ENCODE measurements at regions not wholly inside any gene's neighbourhood (a gene's known extent, or its start where the extent isn't known, plus 50 kb on each side); places are given as distances from the start of the nearest gene placed in this dataset.
A peak's percentile ranks its signal among the peaks of the same experiment; 100 is the strongest.

DNA sequence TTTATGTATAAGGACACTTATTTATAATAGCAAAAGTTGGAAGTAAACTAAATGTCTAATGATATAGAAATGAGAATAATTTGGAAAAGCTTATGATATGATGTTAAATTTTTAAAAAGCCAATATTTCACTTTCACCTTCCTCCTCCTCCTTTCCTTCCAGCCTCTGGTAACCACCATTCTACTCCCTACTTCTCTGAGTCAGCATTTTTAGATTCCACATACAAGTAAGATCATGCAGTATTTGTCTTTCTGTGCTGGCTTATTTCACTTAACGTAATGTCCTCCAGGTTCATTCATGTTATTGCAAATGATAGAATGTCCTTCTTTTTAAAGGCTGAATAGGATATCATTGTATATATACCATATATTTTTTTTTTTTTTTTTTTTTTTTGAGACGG lies 180.2 kb downstream of the RNF144B start:
- H3K4me1 ChIP-seq (ENCODE audit: control insufficient read depth in 1 of 2, insufficient read depth in 2 of 2, low read length in 2 of 2), result no peaks in the 10 kb centered on the region
- DNase-seq, result no peak
- H3K27me3 Mint-ChIP-seq (ENCODE audit: low read depth in 3 of 3), result no peaks in the 10 kb centered on the region
- no peaks in the 10 kb centered on the region for H3K4me1 Mint-ChIP-seq
- H3K4me2 ChIP-seq (replicated peaks; ENCODE audit: extremely low read depth, low read length, poor library complexity, severe bottlenecking), result no peak overlapping the region
- intact Hi-C loops (cut with micrococcal nuclease), result no loop called here
- no peaks in the 10 kb centered on the region for H3K9me3 ChIP-seq (replicated peaks in 1 of 2; ENCODE audit: control insufficient read depth in 1 of 2, insufficient read depth in 1 of 2, low read length in 2 of 2)
- no peak overlapping the region for H3K4me3 Mint-ChIP-seq
- H3K27me3 ChIP-seq (ENCODE audit: control insufficient read depth in 2 of 2, insufficient read depth in 2 of 2, low read length in 2 of 2), result no peaks in the 10 kb centered on the region
- no CpG with 5 or more reads among the region's 2 CpGs for WGBS (ENCODE audit: insufficient coverage)
- H3K27ac ChIP-seq (ENCODE audit: low read depth in 1 of 2, low read length in 2 of 2), result no peak overlapping the region
- H3K36me3 ChIP-seq (replicated peaks in 1 of 2; ENCODE audit: control insufficient read depth in 1 of 2, insufficient read depth in 2 of 2, low read length in 2 of 2), result no peaks in the 10 kb centered on the region
- no peaks in the 10 kb centered on the region for H4K20me1 ChIP-seq (ENCODE audit: insufficient read depth, low read length)
- no peaks in the 10 kb centered on the region for H3K79me2 ChIP-seq (ENCODE audit: insufficient read depth, low read length)
- no peak overlapping the region for H3K27ac Mint-ChIP-seq
- H3K9ac ChIP-seq (ENCODE audit: insufficient read depth, low read length, poor library complexity, severe bottlenecking), result no peak overlapping the region
- H2AFZ ChIP-seq (ENCODE audit: insufficient read depth, low read depth, low read length, poor library complexity, severe bottlenecking), result no peak overlapping the region
- no peak for TF ChIP-seq CTCF (IDR thresholded peaks at IDR 0.05)
- H3K36me3 Mint-ChIP-seq, result no peaks in the 10 kb centered on the region
- no peak overlapping the region for H3K4me3 ChIP-seq (replicated peaks in 1 of 3; ENCODE audit: low read depth in 2 of 3, low read length in 3 of 3)
- peaks cover 0 to 12% (median 4%) of the 10 kb centered on the region in 7 donors for H3K9me3 Mint-ChIP-seq

GRCh38 chr6:18577491-18577890 lies 190.3 kb downstream of the RNF144B start:
- DNase-seq, result no peak
- no peaks in the 10 kb centered on the region for H3K36me3 Mint-ChIP-seq

More at GRCh38 chr6:18577491-18577890, 190.3 kb downstream of the RNF144B start:
- Mint-ChIP-seq H3K4me3 (peak overlapping the region in 1 of 2 donors; percentile 68), H3K4me1 (peaks cover 6% of the 10 kb centered on the region), H3K9me3 (peaks cover 0 to 2% (median 0%) of the 10 kb centered on the region in 7 donors), H3K27ac (no peak overlapping the region), H3K27me3 (ENCODE audit: low read depth in 3 of 3) (peaks cover 0 to 3% (median 2%) of the 10 kb centered on the region in 3 donors)
- Histone ChIP-seq H3K36me3 (replicated peaks in 1 of 2; ENCODE audit: control insufficient read depth in 1 of 2, insufficient read depth in 2 of 2, low read length in 2 of 2) (no peaks in the 10 kb centered on the region), H3K27me3 (ENCODE audit: control insufficient read depth in 2 of 2, insufficient read depth in 2 of 2, low read length in 2 of 2) (no peaks in the 10 kb centered on the region), H3K4me3 (replicated peaks in 1 of 3; ENCODE audit: low read depth in 2 of 3, low read length in 3 of 3) (no peak overlapping the region), H4K20me1 (ENCODE audit: insufficient read depth, low read length) (no peaks in the 10 kb centered on the region), H3K27ac (ENCODE audit: low read depth in 1 of 2, low read length in 2 of 2) (no peak overlapping the region), H3K4me2 (replicated peaks; ENCODE audit: extremely low read depth, low read length, poor library complexity, severe bottlenecking) (peak overlapping the region; percentile 7), H2AFZ (ENCODE audit: insufficient read depth, low read depth, low read length, poor library complexity, severe bottlenecking) (peak overlapping the region; percentile 44), H3K79me2 (ENCODE audit: insufficient read depth, low read length) (no peaks in the 10 kb centered on the region), H3K9me3 (replicated peaks in 1 of 2; ENCODE audit: control insufficient read depth in 1 of 2, insufficient read depth in 1 of 2, low read length in 2 of 2) (no peaks in the 10 kb centered on the region), H3K4me1 (ENCODE audit: control insufficient read depth in 1 of 2, insufficient read depth in 2 of 2, low read length in 2 of 2) (no peaks in the 10 kb centered on the region), H3K9ac (ENCODE audit: insufficient read depth, low read length, poor library complexity, severe bottlenecking) (no peak overlapping the region)
- no peak for TF ChIP-seq CTCF (IDR thresholded peaks at IDR 0.05)
- WGBS (ENCODE audit: insufficient coverage), result 0% methylated on average over 2 of the region's 2 CpGs
- intact Hi-C loops (cut with micrococcal nuclease), result no loop called here

All from CD14-positive monocyte (primary cell).